HG02678 (cell line): ENCODE measurements at regions not wholly inside any gene's neighbourhood (a gene's known extent, or its start where the extent isn't known, plus 50 kb on each side); places are given as distances from the start of the nearest gene placed in this dataset.

ENCODE experiments used
- ATAC-seq: cut with Tn5 transposase; IDR thresholded peaks from one replicate; pipeline ENCODE4 v1.9.1; 2021; ENCODE audit warnings: mild to moderate bottlenecking, moderate library complexity; ENCODE audit not compliant: unreplicated experiment

DNA sequence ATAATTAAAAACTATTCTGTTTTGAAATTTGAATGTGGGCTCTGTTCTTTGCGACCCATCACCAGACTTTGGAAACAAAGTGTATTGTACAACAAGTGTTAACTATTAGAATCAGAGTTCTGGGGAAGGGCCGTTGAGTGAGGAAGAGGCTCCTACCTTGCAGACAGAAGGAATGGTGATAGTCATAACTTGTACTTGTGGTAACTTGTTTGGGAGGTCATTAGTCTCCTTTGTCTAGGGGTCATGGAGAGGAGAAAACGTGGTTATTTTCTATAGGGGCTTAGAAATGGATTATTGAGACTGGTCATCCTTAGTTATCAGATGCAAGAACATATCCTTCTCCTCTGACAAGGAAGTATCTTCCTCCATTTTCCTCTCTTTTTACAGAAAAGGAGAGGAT lies 174.8 kb downstream of the BMP2 start:
- no peak for ATAC-seq

DNA sequence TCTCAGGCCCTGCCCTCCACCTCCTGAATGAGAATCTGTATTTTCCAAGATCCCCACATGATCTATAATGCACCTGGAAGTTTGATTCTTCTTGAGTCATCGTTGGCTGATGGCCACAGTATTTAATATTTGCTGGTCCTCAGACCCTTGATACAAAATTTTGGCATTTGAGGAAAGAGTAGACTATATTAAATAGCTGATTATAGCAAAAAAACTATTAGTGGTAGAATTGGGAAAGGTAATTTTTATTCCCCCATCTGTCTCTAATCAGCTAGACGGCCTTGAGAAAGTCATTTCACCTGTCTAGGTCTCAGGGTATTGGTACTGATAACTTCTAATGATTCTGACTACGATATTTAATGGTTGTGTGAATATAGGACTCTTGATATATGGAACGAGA lies 176.8 kb downstream of the BMP2 start:
- no peak for ATAC-seq

DNA sequence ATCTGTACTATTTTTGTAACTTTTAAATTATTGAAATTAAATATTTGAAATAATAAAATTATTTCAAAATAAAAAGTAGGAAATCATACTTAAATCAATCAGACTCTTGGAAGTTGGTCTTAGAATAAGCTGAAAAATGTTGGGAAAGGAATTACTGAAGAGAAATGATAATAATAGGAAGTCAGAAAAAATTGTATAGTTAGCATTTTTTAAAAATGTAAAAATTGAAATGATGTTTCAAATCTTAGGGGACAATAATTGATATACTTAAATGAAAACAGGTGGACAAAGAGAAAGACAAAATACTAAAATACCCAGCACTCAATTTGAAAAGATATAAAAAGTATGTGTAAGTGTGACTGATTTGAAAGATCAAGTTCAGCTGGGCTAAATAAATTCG lies 186.1 kb downstream of the BMP2 start:
- no peak for ATAC-seq

DNA sequence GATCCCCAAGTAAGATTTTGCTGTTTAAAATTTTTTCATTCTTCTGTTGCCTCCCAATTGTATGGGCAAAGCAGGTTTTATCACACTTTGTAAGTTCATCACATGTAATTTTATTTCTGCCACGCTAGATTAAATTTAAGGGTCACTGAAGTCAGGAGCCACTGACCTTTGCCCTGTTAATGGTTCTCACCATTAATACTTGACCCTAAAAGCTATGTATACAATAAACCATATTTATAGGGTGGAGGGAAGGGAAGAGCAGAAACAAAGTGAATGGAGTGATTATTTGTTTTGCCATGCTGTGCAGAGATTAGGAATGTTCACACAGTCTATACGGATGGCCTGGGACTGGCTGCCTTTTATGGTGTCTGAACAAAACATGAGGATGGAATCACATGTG lies 186.7 kb downstream of the BMP2 start:
- ATAC-seq: no peak

DNA sequence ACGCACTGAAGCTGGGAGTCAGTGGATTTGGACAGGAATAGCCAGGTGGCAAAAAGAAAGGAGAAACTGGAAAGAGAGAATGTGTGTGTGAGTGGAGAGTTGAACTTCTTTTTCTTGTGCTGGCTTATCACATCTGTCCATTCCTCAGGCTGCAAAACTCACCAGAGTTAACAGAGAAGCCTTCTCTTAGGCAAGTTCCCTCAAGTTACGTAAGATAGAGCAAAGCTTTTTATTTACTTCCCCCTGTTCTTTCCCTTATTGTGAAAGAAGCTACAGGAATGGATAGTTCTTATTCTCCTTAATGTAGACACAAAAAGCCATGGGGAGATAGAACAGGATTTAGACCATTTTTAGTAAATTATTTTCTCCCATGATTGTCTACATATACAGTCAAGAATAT lies 188.6 kb downstream of the BMP2 start:
- no peak for ATAC-seq

DNA sequence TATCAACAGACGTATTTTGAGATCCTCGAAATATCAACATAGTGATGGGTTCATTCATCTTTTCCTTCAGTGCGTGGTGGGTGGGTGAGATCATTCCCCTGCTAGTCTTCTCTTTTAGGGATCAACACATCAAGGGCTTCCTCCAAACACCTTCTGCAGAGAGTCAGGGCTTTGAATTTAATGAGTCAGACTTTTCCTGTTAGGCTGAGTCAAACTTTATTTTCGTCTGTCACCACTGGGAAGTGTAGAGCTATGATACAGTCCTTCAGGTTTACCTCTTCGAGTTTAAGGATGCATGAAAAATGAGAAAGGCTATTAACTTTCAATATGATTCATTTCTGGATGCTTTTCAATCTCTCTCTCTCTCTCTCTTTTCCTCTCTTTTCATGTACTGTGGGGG lies 189.1 kb downstream of the BMP2 start:
- no peak for ATAC-seq

DNA sequence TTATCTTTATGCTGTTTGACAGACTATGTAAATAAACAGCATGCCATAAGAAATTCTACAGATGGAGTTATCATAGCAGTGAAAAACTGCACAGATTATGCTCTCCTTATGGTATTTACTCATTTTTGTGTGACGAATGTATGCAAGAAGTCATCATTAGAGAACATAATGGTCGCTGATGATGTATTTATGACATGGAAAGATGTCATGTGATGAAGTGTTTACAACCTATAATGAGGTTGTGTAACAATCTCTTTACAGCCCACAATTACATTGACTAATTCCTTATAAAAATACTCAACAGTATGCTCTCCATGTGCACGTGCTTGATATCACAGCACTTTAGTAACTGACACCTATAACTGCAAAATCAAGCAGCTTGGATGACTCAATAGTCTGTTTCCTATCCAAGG lies 192.4 kb downstream of the BMP2 start:
- ATAC-seq: no peak

DNA sequence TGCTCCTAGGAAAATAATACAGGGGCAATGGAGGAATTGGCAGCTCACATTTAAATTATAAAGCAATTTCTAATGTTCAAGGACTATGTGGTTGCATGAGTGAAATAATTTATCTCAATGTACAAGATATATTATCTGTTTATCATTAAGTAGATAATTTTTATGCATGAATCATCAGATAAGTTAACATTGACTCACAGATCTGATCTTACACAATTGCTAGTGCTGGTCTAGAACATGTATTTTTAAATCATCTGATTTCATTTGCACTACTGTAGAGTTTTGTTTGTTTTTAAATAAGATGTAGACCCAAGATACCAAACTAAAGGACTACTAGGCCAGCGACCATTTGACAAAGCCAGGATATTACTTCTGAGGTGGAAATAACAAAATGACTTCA lies 199.2 kb downstream of the BMP2 start:
- ATAC-seq: no peak

DNA sequence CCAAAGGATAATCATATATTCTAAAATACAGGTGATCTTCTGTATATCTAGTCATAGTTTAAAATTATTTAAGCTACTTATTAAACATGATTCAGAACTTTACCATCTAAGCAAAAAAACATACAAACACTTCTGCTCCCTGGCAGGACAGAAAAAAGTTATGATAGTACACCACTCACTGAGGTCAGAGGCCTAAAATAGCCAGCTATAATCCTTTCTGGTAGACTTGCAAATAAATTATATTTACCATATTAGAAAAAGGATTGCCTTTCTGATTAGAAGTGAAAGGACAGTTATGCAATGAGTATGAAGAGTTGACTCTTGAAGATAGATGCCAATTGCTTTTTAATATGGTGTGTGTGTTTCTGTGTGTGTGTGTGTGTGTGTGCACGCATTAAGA lies 207.4 kb downstream of the BMP2 start:
- ATAC-seq: no peak

DNA sequence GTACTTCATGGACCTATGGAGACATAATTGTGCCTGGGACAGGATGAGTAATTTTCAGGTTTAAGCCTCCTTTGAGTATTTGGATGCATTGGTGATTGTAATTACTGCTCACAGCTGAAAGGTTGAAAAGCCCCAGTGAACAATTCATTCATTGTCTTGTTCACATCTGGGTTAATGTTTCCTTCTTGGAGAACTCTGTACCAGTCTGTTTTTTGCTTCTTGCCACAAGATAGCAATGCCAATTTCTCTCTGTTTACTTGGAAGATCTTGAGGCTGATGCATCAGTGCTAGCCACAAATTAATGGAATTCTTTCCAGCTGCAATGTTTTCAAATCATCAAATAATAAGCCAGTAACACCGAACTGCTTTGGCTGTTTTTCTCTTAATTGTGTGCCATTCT lies 207.8 kb downstream of the BMP2 start:
- no peak for ATAC-seq

DNA sequence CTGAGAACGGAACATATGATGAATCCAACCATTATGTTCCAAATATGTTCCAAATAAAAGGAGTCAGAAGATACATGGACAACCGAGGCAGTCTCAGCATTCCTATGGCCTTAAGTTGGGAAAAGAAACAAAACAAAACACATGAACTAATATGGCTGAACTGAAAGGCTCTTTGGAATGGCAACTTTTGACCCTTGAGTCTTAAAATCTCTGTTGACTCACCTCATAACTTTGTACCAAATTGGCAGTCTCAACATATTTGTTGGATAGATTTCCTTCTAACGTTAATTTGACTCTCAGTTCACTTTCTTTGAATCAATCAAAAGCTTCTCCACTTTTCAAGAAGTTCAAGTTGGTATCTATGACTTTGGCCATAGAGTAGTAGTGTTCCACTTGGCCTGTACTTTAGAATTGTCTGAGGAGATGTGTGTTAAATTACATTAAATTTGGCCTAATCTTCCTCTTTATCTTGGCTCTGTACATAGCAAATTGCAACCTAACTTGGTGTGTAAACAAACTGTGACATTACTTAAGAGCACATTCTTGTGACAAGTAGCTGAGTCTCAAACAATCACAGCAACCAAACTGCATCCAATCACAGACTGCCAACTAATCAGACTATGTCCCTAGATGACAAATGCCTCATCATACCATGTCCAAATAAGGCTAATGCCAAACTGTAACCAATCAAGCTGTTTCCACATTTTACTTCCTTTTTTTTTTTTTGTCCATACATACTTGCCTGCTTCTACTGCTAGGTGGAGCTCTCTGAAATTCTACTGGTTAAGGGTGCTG lies 208.8 kb downstream of the BMP2 start:
- no peak for ATAC-seq

DNA sequence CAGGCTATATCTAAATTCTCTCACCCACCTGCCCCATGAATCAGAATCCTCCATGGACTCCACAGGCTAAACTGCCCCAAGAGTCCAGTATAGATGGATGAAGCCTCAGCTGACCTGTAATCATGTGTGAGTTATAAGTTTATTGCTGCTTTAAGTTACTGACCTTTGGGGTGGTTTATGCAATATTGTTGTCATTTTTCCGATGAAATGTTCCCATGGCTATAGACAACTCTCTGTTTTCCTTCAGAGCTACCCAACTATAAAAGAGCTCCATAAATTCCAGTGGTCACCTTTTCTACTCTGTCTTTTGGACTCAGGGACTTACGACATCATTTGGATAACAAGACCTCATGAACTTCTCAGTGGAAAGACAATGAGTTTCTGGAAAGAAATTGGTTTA lies 212.1 kb downstream of the BMP2 start:
- no peak for ATAC-seq

DNA sequence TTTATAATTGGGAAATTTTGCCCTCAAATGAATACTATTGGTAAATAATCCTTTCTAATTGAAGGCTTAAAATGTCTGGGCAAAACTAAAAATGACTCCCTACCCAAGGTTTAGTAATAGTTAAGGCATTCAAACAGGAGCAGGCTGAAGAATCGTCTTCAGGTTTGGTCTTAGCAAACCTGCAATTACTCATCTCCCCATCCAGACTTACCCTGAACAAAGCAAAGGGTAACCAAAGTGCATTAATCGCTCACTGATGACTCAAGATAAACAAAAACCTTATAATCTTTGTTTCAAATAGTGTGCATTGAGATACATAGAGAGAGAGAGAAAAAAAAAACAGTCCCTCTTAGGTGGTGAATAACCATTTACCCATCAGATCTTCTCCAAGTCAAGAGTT lies 225.5 kb downstream of the BMP2 start:
- no peak for ATAC-seq

DNA sequence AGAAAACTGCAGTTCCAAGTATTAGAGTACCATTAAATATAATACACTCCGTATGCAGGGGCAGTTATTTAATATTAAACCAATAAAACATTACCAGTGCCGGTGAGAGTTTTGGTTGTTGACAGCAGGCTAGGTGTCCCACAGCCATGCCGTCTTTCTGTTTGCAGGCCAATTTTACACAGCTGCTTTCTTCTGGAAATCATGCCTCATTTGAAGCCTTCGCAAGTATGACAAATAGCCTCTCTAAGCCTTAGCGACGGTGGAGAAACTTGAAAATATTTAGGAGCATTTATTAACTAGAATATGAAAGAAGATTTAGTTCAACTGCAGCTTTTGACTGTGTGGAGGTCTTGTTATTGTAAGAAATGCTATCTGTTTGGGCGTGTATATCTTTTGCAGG lies 226.0 kb downstream of the BMP2 start:
- no peak for ATAC-seq

DNA sequence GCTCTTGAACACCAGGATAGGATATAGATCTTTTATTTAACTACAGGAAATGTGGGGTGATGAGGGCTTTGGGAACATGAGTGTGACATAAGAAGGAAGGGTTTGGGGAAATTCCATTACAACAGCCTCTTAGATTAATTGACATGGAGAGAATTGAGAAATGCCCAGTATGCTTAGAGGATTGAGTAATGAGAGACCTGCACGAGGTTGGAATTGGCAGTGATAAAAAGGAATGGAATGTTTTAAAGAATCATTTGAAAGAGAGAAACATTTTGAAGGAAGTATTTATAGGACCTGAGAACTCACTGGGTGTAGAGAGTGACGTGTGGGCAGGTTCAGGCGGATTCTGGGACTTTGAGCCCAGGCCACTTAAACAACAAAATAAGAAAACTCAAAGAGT lies 227.0 kb downstream of the BMP2 start:
- ATAC-seq: no peak

DNA sequence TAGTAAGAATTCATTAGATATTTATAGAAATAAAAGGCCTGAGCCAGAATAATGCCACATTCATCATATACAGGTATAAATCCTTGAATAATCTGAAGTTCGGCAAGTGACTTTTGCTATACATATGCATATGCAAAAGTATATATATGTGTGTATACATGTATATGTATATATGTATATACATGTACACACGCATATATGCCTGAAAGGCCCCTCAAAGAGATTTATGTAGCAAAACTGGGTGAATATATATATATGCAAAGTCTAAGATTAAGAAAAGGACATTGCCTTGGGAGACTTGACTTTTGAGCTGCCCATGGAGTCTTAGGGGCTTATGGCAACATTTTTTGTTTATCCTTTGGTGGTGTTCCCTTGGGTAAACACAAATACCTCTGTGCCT lies 231.4 kb downstream of the BMP2 start:
- no peak for ATAC-seq

DNA sequence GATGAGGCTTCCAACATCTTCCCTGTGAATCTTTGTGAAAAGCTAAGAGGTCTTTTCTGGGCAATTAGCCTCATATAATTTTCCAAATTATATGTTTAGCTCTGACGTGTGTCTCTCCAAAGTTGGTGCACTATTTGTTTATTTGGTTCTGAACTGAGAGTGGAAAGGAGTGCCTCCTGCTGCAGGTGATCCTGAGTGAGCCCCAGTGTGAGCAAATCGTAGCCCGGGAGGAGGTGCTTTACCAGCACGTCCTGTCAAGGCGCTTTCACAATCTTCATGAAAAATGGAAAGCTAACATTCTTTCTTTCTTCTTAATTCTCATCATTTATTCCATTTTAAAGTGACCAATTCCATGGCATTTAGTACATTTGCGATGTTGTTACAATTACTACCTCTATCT lies 231.9 kb downstream of the BMP2 start:
- no peak for ATAC-seq

DNA sequence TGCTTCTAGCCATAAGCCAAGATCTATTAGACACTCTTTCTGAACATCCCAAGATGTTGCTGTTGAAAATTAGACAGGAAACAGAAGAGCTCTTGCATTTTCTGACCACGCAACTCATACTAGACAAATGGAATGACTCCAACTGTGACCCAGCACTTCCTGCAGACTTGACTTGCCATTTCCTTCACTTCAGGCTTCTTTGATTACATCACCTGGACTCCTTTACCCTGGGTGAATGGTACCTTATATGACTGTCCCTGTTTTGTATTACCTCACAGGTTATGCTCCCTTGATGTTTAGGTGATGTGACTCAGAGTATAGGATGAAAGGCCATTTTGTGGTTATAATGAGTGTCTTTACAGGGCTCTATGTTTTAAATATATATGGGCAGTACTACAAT lies 236.1 kb downstream of the BMP2 start:
- ATAC-seq: no peak

DNA sequence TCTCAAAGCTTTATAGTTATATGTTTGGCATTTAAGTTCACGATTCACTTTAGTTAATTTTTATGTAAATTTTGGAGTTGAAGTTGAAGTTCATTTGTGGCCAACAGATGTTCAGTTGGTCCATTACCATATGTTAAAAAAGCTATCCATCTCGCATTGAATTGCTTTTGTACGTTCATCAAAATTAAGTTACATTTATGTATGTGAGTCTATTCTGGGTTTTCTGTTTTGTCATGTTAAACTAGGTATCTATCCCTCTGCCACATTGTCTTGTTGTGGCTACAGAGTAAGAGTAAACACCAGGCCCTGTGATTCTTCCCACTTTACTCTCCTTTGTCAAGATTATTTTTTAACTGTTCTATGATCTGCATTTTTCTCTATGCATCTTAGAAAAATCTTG lies 237.3 kb downstream of the BMP2 start:
- no peak for ATAC-seq

DNA sequence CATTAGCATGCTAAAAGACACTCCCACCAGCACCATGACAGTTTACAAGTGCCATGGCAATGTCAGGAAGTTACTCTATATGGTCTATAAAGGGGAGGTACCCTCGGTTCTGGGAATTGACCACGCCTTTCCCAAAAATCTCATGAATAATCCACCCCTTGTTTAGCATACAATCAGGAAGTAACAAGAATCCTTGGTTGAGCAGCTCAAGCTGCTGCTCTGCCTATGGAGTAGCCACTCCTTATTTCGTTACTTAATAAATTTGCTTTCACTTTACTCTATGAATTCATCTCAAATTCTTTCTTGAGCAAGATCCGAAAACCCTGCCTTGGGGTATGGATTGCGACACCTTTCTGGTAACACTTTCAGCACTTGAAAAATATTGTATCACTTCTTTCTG lies 243.0 kb downstream of the BMP2 start:
- ATAC-seq: no peak

DNA sequence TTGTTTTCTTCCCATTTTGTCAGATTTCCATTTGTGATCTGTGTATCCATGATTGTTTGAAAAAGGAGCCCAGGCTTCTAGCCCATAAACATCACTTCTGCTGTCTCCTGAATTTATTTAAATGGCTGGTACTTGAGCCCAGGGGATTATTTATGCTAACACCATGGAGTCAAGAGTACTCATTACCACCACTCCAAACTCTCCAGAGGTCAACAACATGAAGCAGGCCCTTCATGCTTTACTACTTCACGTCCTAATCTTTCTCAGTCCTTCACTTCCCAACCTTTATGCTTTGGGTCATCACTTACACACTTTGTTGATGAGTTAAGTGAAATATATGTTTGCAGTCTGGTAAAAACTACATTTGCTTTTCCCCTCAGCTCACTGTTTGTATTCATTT lies 247.8 kb downstream of the BMP2 start:
- ATAC-seq: no peak

DNA sequence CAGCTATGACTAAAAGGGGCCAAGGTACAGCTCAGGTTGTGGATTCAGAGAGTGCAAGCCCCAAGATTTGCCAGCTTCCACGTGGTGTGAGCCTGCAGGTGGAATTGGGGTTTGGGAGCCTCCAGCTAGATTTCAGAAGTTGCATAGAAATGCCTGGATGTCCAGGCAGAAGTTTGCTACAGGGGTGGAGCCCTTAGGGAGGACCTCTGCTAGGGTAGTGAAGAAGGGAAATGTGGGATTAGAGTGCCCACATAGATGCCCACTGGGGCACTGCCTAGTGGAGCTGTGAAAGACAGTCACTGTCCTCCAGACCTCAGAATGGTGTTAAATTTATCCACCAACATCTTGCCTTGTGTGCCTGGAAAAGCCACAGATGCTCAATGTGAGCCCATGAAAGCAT lies 255.1 kb downstream of the BMP2 start:
- ATAC-seq: no peak

DNA sequence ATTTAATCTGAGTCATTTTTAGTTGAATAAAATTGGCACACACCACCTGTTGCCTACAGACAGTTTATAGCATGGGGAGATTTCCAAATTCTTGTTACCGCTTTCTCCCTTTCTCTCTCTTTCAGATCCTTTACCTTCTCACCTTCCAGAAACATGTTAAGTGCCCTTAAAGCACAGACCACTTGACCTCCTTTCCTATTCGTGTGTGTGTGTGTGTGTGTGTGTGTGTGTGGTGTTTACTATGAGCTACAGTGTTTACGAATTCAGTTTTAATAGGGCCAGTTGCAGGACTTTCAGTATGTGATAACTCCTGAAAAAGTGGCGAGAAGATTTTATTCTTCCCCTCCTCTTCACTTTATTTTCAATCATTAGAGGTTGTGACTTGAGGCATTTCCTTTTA lies 258.1 kb downstream of the BMP2 start:
- no peak for ATAC-seq
